ENCODE measurements at regions not wholly inside any gene's neighbourhood (a gene's known extent, or its start where the extent isn't known, plus 50 kb on each side); places are given as distances from the start of the nearest gene placed in this dataset.

DNA sequence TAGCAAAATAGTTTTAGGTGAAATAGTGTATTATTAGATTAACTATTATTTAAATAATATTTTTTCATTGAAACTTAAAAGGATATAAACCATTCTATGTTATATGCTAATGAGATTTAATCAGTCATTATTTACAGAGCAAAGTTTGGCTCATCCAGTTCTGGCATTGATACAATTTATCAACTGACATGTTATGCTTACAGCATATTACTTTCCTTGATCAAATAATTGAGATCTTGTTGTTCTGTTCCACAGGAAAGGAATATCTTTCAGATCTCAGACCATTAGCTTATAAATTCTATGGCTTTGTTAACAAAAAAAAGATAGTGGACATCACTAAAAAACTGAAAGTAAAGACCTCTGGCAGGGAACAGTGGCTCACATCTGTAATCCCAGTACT lies 403.0 kb downstream of the ZFHX3 start:
- no peak for TF ChIP-seq POLR2A (IDR thresholded peaks at IDR 0.05)
- TF ChIP-seq, protein P1, sequence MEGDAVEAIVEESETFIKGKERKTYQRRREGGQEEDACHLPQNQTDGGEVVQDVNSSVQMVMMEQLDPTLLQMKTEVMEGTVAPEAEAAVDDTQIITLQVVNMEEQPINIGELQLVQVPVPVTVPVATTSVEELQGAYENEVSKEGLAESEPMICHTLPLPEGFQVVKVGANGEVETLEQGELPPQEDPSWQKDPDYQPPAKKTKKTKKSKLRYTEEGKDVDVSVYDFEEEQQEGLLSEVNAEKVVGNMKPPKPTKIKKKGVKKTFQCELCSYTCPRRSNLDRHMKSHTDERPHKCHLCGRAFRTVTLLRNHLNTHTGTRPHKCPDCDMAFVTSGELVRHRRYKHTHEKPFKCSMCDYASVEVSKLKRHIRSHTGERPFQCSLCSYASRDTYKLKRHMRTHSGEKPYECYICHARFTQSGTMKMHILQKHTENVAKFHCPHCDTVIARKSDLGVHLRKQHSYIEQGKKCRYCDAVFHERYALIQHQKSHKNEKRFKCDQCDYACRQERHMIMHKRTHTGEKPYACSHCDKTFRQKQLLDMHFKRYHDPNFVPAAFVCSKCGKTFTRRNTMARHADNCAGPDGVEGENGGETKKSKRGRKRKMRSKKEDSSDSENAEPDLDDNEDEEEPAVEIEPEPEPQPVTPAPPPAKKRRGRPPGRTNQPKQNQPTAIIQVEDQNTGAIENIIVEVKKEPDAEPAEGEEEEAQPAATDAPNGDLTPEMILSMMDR (IDR thresholded peaks at IDR 0.05 in 4 of 5, conservative IDR thresholded peaks at IDR 0.05 in 1 of 5), result no peak
